ENCODE measurements at regions not wholly inside any gene's neighbourhood (a gene's known extent, or its start where the extent isn't known, plus 50 kb on each side); places are given as distances from the start of the nearest gene placed in this dataset.

DNA sequence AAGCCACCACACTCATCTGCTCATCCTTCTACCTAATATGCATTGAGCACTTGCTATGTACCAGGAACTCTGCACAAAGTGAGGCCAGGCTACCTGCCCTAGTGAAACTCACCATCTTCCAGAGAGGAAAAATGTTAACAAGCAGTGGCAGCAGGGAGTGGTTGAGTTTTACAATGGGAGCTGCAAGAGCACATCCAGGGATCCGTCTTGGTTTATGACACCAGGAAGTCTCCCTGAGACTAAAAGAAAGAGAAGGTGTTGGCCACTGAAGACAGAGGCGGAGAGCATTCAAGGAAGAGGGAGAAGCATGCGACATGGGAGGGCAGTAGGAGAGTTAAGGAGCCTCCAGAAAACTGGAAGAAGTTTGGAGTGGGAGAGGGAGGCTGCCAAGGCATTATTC is 178.1 kb upstream of the CPEB2 start (continued):
- TF ChIP-seq, protein P1, sequence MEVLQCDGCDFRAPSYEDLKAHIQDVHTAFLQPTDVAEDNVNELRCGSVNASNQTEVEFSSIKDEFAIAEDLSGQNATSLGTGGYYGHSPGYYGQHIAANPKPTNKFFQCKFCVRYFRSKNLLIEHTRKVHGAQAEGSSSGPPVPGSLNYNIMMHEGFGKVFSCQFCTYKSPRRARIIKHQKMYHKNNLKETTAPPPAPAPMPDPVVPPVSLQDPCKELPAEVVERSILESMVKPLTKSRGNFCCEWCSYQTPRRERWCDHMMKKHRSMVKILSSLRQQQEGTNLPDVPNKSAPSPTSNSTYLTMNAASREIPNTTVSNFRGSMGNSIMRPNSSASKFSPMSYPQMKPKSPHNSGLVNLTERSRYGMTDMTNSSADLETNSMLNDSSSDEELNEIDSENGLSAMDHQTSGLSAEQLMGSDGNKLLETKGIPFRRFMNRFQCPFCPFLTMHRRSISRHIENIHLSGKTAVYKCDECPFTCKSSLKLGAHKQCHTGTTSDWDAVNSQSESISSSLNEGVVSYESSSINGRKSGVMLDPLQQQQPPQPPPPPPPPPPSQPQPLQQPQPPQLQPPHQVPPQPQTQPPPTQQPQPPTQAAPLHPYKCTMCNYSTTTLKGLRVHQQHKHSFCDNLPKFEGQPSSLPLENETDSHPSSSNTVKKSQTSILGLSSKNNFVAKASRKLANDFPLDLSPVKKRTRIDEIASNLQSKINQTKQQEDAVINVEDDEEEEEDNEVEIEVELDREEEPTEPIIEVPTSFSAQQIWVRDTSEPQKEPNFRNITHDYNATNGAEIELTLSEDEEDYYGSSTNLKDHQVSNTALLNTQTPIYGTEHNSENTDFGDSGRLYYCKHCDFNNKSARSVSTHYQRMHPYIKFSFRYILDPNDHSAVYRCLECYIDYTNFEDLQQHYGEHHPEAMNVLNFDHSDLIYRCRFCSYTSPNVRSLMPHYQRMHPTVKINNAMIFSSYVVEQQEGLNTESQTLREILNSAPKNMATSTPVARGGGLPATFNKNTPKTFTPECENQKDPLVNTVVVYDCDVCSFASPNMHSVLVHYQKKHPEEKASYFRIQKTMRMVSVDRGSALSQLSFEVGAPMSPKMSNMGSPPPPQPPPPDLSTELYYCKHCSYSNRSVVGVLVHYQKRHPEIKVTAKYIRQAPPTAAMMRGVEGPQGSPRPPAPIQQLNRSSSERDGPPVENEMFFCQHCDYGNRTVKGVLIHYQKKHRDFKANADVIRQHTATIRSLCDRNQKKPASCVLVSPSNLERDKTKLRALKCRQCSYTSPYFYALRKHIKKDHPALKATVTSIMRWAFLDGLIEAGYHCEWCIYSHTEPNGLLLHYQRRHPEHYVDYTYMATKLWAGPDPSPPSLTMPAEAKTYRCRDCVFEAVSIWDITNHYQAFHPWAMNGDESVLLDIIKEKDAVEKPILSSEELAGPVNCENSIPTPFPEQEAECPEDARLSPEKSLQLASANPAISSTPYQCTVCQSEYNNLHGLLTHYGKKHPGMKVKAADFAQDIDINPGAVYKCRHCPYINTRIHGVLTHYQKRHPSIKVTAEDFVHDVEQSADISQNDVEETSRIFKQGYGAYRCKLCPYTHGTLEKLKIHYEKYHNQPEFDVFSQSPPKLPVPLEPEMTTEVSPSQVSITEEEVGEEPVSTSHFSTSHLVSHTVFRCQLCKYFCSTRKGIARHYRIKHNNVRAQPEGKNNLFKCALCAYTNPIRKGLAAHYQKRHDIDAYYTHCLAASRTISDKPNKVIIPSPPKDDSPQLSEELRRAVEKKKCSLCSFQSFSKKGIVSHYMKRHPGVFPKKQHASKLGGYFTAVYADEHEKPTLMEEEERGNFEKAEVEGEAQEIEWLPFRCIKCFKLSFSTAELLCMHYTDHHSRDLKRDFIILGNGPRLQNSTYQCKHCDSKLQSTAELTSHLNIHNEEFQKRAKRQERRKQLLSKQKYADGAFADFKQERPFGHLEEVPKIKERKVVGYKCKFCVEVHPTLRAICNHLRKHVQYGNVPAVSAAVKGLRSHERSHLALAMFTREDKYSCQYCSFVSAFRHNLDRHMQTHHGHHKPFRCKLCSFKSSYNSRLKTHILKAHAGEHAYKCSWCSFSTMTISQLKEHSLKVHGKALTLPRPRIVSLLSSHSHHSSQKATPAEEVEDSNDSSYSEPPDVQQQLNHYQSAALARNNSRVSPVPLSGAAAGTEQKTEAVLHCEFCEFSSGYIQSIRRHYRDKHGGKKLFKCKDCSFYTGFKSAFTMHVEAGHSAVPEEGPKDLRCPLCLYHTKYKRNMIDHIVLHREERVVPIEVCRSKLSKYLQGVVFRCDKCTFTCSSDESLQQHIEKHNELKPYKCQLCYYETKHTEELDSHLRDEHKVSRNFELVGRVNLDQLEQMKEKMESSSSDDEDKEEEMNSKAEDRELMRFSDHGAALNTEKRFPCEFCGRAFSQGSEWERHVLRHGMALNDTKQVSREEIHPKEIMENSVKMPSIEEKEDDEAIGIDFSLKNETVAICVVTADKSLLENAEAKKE (CRISPR knock-in tag; IDR thresholded peaks at IDR 0.05): no peak
- no peak for TF ChIP-seq ZNF331 (CRISPR knock-in tag; IDR thresholded peaks at IDR 0.05; ENCODE audit: low read depth)
- TF ChIP-seq, protein P2, sequence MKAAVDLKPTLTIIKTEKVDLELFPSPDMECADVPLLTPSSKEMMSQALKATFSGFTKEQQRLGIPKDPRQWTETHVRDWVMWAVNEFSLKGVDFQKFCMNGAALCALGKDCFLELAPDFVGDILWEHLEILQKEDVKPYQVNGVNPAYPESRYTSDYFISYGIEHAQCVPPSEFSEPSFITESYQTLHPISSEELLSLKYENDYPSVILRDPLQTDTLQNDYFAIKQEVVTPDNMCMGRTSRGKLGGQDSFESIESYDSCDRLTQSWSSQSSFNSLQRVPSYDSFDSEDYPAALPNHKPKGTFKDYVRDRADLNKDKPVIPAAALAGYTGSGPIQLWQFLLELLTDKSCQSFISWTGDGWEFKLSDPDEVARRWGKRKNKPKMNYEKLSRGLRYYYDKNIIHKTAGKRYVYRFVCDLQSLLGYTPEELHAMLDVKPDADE (IDR thresholded peaks at IDR 0.05): no peak

DNA sequence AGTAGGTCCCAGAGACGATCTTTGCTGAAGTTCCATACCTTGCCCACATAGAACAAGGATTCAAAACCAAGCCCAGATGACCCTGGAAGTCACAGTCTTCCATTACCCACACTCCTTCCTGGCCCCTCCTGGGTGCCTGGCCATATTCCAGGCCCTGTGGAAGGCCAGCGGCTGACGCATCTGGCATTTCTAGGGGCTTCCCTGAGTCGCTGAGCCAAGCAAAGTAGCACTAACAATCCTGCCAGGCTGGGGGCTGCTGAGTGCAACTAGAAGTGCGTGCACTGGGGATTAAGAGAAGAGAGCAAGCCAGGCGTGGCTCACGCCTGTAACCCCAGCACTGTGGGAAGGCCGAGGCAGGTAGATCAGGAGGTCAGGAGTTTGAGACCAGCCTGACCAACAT is 175.2 kb upstream of the CPEB2 start:
- Histone ChIP-seq H3K4me2 (no peak overlapping the region), H3K27ac (ENCODE audit: low read depth) (no peak overlapping the region), H3K4me1 (ENCODE audit: insufficient read depth) (no peaks in the 10 kb centered on the region), H3F3A (replicated peaks; ENCODE audit: low read depth) (no peaks in the 10 kb centered on the region), H3K36me3 (ENCODE audit: insufficient read depth) (no peaks in the 10 kb centered on the region), H3K27me3 (ENCODE audit: insufficient read depth) (no peaks in the 10 kb centered on the region), H2AFZ (no peak overlapping the region), H4K20me1 (replicated peaks; ENCODE audit: insufficient read depth) (no peaks in the 10 kb centered on the region), H3K4me3 (no peak overlapping the region), H3K9me2 (ENCODE audit: insufficient read depth) (no peaks in the 10 kb centered on the region), H3K79me2 (replicated peaks; ENCODE audit: insufficient read depth) (no peaks in the 10 kb centered on the region)
- Mint-ChIP-seq H3K9me3 (no peaks in the 10 kb centered on the region), H3K4me3 (no peak overlapping the region), H3K36me3 (ENCODE audit: low read depth) (no peaks in the 10 kb centered on the region), H3K27me3 (ENCODE audit: insufficient read depth, low read depth, poor library complexity) (peaks cover 6% of the 10 kb centered on the region), H3K27ac (no peak overlapping the region), H3K4me1 (no peaks in the 10 kb centered on the region)
- DNase-seq (ENCODE audit: low spot score) (no peak), ATAC-seq (no peak)
- no peak for TF ChIP-seq ZNF114 (CRISPR knock-in tag; IDR thresholded peaks at IDR 0.05)
- TF ChIP-seq STAT1 (IDR thresholded peaks at IDR 0.05; ENCODE audit: unreplicated experiment): no peak
- TF ChIP-seq, protein P1 (CRISPR knock-in tag; IDR thresholded peaks at IDR 0.05): no peak
- no peak for TF ChIP-seq EZH2 (IDR thresholded peaks at IDR 0.05; ENCODE audit: low read depth, unreplicated experiment)
- no peak for TF ChIP-seq CREB1 (CRISPR knock-in tag; IDR thresholded peaks at IDR 0.05; ENCODE audit: low read depth)
- TF ChIP-seq POLR2AphosphoS5 (IDR thresholded peaks at IDR 0.05; ENCODE audit: low read depth): no peak

Data from GM23338 (cell line).